NB4 (cell line): ENCODE measurements at regions not wholly inside any gene's neighbourhood (a gene's known extent, or its start where the extent isn't known, plus 50 kb on each side); places are given as distances from the start of the nearest gene placed in this dataset.

ENCODE experiments used
- DNase-seq: peaks from one replicate; pipeline ENCODE4 v3.0.0; 2010; ENCODE audit warnings: low read depth
- H3K4me3 ChIP-seq: one replicate; pipeline ENCODE4 v1.5.1; 2011; ENCODE audit warnings: mild to moderate bottlenecking, low read depth, low read length, moderate library complexity
- MYC ChIP-seq: IDR thresholded peaks from 2 replicates; pipeline ENCODE4 v1.6.1; 2011; ENCODE audit warnings: low read depth, low read length
- POLR2A ChIP-seq: IDR thresholded peaks from 2 replicates; pipeline ENCODE4 v1.6.1; 2011; ENCODE audit warnings: mild to moderate bottlenecking; ENCODE audit not compliant: insufficient read length; ENCODE audit errors: extremely low read depth
- TF ChIP-seq, protein P1 (sequence below): IDR thresholded peaks from one replicate; pipeline ENCODE4 v1.5.1; 2012; ENCODE audit warnings: low read depth, low read length
- TF ChIP-seq, protein P2 (sequence below): IDR thresholded peaks from 2 replicates; pipeline ENCODE4 v1.6.1; 2011; ENCODE audit warnings: low read depth, low read length

DNA sequence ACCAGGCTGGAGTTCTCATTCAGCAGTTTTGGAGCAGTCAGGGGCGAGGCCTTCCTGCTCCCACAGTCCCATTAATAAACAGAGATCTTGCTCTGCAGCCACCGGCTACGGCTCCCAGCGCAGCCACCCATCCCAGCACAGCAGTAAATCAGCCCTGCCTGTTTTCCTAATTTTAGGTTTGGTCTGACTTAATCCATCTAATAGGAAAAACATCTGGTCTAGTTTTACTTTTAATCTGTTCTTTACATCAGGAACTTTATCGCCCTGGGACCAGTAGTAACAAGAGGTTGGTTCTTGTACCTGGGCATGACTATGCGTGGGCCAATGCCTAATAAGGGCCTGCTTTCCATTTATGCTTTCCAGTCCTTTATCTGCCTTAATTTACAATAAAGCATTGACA, 264.0 kb upstream of the DPH6 start:
- TF ChIP-seq, protein P1, sequence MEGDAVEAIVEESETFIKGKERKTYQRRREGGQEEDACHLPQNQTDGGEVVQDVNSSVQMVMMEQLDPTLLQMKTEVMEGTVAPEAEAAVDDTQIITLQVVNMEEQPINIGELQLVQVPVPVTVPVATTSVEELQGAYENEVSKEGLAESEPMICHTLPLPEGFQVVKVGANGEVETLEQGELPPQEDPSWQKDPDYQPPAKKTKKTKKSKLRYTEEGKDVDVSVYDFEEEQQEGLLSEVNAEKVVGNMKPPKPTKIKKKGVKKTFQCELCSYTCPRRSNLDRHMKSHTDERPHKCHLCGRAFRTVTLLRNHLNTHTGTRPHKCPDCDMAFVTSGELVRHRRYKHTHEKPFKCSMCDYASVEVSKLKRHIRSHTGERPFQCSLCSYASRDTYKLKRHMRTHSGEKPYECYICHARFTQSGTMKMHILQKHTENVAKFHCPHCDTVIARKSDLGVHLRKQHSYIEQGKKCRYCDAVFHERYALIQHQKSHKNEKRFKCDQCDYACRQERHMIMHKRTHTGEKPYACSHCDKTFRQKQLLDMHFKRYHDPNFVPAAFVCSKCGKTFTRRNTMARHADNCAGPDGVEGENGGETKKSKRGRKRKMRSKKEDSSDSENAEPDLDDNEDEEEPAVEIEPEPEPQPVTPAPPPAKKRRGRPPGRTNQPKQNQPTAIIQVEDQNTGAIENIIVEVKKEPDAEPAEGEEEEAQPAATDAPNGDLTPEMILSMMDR, result no peak
- TF ChIP-seq MYC, result no peak
- TF ChIP-seq, protein P2, sequence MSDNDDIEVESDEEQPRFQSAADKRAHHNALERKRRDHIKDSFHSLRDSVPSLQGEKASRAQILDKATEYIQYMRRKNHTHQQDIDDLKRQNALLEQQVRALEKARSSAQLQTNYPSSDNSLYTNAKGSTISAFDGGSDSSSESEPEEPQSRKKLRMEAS, result no peak
- no peak for TF ChIP-seq POLR2A
- H3K4me3 ChIP-seq, result no peak overlapping the region
- DNase-seq, result no peak

DNA sequence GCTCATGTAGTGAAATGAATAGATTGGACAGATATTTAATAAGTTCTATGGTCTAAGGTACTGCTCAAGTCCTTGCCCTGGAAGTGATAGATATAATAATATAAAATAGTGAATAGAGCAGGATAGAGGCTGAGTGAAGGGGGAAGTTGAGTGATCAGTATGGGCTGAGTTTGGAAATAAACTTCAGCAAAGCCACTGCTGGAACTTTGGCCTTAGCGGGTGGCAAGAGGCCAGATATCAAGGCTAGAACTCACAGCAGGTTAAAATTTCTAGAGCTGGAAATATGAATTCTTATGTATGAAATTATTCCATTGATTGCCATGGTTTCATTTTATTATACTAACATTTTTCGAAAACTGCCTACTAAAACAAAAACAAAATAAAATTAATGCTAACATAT, 267.6 kb upstream of the DPH6 start:
- no peak for DNase-seq
- no peak for TF ChIP-seq POLR2A
- no peak overlapping the region for H3K4me3 ChIP-seq

DNA sequence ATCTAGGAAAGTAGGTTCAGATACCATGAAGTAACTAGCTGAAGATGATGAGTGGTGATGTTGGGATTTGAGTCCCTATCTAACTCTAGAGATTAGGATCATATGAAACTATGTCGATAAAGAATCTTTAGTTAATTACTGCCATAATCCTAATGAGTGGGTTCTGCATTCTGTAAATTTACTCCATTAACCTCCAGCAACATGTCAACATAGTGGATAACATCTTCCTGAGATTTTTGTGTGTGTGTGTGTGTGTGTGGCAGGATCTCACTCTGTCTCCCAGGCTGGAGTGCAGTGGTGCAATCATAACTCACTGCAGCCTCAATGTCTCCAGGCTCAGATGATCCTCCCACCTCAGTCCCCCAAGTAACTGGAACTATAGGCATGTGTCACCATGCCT, 272.9 kb upstream of the DPH6 start:
- DNase-seq, result no peak
- H3K4me3 ChIP-seq, result no peak overlapping the region
- TF ChIP-seq, protein P2, result no peak
- no peak for TF ChIP-seq MYC
- TF ChIP-seq, protein P1, result no peak
- no peak for TF ChIP-seq POLR2A

DNA sequence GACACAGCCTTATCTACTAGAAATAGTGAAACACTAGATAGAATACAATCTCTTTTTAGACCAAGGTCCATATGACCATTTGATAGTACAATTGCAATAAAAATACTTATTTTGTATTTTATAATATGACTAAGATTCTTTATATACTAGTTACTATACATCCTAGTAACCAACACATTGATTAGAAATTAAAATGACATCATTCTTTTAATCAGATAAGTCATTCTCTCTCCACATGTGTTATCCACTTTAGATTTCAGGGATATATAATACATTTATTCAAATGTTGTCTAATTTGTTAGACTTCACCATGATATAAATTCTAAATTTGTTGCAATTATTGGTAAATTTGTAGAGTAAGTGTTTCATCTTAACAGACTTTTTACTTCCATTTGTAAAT, 276.2 kb upstream of the DPH6 start:
- H3K4me3 ChIP-seq, result no peak overlapping the region
- TF ChIP-seq MYC (no peak), POLR2A (no peak)
- TF ChIP-seq, protein P1, result no peak
- TF ChIP-seq, protein P2, result no peak
- no peak for DNase-seq

DNA sequence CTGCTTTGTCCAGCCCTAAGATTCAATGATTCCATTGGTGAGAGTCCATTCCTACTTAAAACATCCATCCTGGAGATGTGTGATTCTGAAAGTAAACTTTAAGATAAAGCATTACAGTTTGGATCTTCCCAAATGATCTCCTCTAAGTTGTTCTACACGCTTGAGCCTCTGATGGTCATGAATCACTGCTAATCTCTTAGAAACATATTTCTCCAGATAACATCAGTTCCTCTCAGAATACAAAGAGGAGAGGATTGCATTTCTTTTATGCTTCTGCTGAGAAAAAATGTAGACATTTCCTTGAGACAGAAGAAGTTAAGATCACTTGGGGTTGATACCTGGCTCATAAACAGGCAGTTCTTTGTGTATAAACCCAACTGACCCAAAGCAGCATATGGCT, 281.2 kb upstream of the DPH6 start:
- TF ChIP-seq, protein P1, result no peak
- no peak for TF ChIP-seq POLR2A
- TF ChIP-seq MYC, result no peak
- TF ChIP-seq, protein P2, result no peak
- DNase-seq, result no peak
- H3K4me3 ChIP-seq, result no peak overlapping the region

DNA sequence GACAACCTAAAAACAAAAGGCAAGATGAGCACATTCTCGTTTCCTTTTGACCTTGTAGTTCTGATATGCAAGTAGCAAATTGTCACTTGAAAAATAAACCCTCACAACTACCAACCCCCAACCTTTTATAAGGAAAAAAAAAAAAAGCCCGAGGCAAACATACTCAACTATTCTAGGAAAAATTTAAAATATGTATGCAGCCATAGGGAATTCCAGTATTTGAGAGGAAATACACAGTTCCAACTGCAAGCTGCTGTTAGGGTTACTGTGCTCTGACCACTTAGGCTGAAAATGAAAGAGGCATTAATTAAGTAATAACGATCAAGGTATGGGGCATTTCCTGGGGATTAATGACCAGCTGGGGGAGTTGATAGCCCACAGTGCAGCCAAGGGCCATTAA, 281.9 kb upstream of the DPH6 start:
- no peak for DNase-seq
- TF ChIP-seq POLR2A (no peak), MYC (no peak)
- TF ChIP-seq, protein P1, result no peak
- TF ChIP-seq, protein P2, result no peak
- no peak overlapping the region for H3K4me3 ChIP-seq

DNA sequence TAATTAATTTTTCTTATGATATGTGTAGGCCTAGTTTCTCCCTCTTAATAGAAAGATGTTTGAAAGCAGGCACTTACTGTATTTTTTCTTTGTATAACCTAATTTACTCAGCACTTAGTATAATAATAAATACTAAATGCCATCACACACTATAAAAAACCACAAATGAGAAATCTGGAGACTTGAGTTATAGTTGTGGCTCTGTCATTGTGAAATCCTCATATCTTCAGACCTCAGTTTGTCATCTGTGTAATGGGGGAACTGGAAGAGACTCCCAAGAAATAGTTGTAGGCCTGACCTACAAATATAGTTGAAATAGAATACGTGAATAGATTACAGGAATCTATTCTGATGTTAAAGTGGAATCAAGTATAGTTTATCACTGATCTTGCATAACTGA, 287.6 kb upstream of the DPH6 start:
- H3K4me3 ChIP-seq, result no peak overlapping the region
- DNase-seq, result no peak
- TF ChIP-seq, protein P1, result no peak
- TF ChIP-seq MYC, result no peak
- no peak for TF ChIP-seq POLR2A
- TF ChIP-seq, protein P2, result no peak
